ENCODE measurements at regions not wholly inside any gene's neighbourhood (a gene's known extent, or its start where the extent isn't known, plus 50 kb on each side); places are given as distances from the start of the nearest gene placed in this dataset.

DNA sequence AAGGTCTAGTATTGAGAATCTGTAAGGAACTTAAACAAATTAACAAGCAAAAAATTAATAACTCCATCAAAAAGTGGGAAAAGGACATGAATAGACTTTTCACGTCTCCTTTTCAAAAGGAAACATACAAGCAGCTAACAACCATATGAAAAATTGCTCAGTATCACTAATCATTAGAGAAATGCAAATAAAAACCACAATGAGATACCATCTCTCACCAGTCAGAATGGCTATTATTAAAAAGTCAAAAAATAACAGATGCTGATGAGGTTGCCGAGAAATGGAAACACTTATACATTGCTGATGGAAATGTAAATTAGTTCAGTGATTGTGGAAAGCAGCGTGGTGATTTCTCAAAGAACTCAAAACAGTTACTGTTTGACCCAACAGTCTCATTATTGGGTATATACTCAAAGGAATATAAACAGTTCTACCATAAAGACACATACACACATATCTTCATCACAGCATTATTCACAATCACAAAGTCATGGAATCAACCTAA lies 410.4 kb upstream of the SMIM31 start:
- TF ChIP-seq, protein P1, sequence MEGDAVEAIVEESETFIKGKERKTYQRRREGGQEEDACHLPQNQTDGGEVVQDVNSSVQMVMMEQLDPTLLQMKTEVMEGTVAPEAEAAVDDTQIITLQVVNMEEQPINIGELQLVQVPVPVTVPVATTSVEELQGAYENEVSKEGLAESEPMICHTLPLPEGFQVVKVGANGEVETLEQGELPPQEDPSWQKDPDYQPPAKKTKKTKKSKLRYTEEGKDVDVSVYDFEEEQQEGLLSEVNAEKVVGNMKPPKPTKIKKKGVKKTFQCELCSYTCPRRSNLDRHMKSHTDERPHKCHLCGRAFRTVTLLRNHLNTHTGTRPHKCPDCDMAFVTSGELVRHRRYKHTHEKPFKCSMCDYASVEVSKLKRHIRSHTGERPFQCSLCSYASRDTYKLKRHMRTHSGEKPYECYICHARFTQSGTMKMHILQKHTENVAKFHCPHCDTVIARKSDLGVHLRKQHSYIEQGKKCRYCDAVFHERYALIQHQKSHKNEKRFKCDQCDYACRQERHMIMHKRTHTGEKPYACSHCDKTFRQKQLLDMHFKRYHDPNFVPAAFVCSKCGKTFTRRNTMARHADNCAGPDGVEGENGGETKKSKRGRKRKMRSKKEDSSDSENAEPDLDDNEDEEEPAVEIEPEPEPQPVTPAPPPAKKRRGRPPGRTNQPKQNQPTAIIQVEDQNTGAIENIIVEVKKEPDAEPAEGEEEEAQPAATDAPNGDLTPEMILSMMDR (IDR thresholded peaks at IDR 0.05; ENCODE audit: low read depth, low read length): no peak
- no peak for TF ChIP-seq EZH2phosphoT487 (IDR thresholded peaks at IDR 0.05; ENCODE audit: low read depth)

Data from OCI-LY3 (cell line).